ENCODE measurements at regions not wholly inside any gene's neighbourhood (a gene's known extent, or its start where the extent isn't known, plus 50 kb on each side); places are given as distances from the start of the nearest gene placed in this dataset.

DNA sequence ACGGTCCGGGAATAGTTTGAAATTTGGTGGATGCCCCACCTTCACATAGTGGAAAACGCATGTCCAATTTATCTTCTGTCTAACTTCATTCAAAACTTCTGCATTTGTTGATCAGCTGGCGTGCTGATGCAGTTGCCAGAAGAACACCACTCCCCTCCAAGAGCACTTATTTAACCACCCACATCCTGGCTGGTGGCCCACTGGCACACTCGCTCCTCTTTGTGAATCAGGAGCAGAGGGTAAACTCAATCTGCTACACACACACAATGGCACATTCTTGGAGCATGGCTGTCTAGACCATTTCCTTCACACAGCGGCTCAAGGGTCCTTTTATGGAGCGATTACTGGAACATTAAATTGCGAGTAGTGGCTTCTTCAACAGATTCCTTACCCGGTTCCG lies 55.1 kb upstream of the CEP162 start:
- TF ChIP-seq EP300 (IDR thresholded peaks at IDR 0.05; ENCODE audit: low read depth) (no peak), POLR2A (IDR thresholded peaks at IDR 0.05) (no peak)
